ENCODE measurements at regions not wholly inside any gene's neighbourhood (a gene's known extent, or its start where the extent isn't known, plus 50 kb on each side); places are given as distances from the start of the nearest gene placed in this dataset.
"Not testable (repeated sequence)": the region's sequence is repeated elsewhere in the genome, so short reads cannot be mapped to it uniquely, and the experiment has no call there.

- H3K27ac Mint-ChIP-seq; DNase-seq; H3K4me3 Mint-ChIP-seq; H3K27me3 Mint-ChIP-seq; CTCF ChIA-PET; H3K4me1 Mint-ChIP-seq; H3K9me3 Mint-ChIP-seq; POLR2A ChIA-PET; H3K36me3 Mint-ChIP-seq (ENCODE audit: low read depth): not testable (repeated sequence)
Observed at GRCh38 chr17:15802917-15803316, 70.8 kb downstream of the TBC1D26 start.

DNA sequence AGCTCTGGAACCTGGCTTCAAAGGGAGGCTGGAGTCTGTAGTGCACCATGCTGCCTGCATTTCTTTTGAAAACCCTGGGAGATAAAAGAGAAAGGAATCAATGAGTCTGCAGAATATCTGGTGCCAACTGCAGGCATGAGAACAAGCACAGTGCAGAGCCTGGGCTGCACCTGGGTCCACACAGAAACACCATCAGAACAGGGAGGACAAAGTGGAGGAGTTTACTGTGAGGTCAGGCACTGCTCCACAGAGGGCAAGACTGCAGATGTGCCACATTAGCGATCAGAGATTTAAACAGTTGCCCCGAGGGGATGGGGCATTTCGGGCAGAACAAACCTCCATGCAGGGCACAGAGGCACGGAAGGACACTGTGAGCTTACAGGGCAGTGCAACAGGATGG is 74.7 kb downstream of the TBC1D26 start:
- H3K36me3 Mint-ChIP-seq (ENCODE audit: low read depth); DNase-seq; H3K4me3 Mint-ChIP-seq; H3K9me3 Mint-ChIP-seq; H3K27ac Mint-ChIP-seq; H3K27me3 Mint-ChIP-seq; POLR2A ChIA-PET; H3K4me1 Mint-ChIP-seq; CTCF ChIA-PET: not testable (repeated sequence)

DNA sequence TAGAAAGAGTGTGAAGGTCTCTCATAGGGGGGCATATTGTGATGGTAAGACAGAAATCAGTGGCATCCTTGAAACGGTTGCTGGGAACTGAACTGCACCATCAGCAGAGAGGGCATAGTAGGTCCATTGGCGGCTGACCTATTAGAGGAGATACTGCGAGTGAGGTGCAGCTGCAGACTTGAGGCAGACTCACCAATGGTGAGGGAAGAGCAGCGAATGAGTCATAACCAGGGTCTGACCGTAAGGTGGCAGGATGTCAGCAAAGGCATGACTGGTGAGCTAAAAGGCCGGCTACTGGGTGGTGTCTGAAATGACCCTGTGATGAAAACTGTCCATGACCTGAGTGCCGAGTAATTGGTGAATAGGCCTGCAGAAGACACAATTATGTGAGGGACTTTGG is 81.3 kb downstream of the TBC1D26 start:
- H3K36me3 Mint-ChIP-seq (ENCODE audit: low read depth); H3K9me3 Mint-ChIP-seq; H3K4me3 Mint-ChIP-seq; DNase-seq; POLR2A ChIA-PET; H3K4me1 Mint-ChIP-seq; H3K27me3 Mint-ChIP-seq; H3K27ac Mint-ChIP-seq; CTCF ChIA-PET: not testable (repeated sequence)

GRCh38 chr17:15814003-15814402 is 81.9 kb downstream of the TBC1D26 start:
- H3K27ac Mint-ChIP-seq; H3K4me1 Mint-ChIP-seq; H3K36me3 Mint-ChIP-seq (ENCODE audit: low read depth); DNase-seq; H3K9me3 Mint-ChIP-seq; H3K27me3 Mint-ChIP-seq; CTCF ChIA-PET; POLR2A ChIA-PET; H3K4me3 Mint-ChIP-seq: not testable (repeated sequence)

GRCh38 chr17:15817861-15818260 is 85.8 kb downstream of the TBC1D26 start:
- H3K4me3 Mint-ChIP-seq; H3K36me3 Mint-ChIP-seq (ENCODE audit: low read depth); CTCF ChIA-PET; POLR2A ChIA-PET; H3K4me1 Mint-ChIP-seq; H3K27ac Mint-ChIP-seq; H3K27me3 Mint-ChIP-seq; H3K9me3 Mint-ChIP-seq; DNase-seq: not testable (repeated sequence)

DNA sequence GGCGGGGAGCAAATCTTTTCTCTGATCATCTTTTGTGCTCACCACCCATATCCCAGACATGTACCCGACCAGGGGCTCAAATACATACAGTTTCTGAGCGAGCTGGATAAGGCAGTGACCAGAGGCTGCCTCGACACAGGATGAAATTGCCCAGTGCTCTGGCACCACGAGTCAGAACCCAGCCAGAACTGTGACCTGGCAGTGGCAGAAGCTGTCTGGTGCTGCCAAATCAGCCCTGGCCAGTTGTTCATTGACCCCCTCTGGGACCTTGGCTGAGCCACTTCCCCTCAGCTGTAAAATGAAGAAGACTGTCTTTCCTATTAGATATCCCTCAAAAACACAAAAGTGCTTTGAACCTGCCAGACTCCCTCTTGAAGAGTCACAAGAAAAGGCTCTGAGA is 90.2 kb downstream of the TBC1D26 start:
- H3K9me3 Mint-ChIP-seq; H3K4me3 Mint-ChIP-seq; POLR2A ChIA-PET; H3K36me3 Mint-ChIP-seq (ENCODE audit: low read depth); H3K27ac Mint-ChIP-seq; DNase-seq; CTCF ChIA-PET; H3K4me1 Mint-ChIP-seq: not testable (repeated sequence)
- H3K27me3 Mint-ChIP-seq: peaks cover 13% of the 10 kb centered on the region

- peaks cover 13% of the 10 kb centered on the region for H3K4me1 Mint-ChIP-seq
- CTCF ChIA-PET: interaction anchor here (0.7 to 2.4 kb wide), 4 partner anchors 116 to 170 kb away, joined by 3 to 14 read pairs (median 4); partner anchors contain the start of genes ADORA2B, TTC19 and ZSWIM7
- POLR2A ChIA-PET; H3K36me3 Mint-ChIP-seq (ENCODE audit: low read depth); H3K4me3 Mint-ChIP-seq; H3K9me3 Mint-ChIP-seq; H3K27ac Mint-ChIP-seq: not testable (repeated sequence)
- peak; percentile 75 for DNase-seq
- peaks cover 31% of the 10 kb centered on the region for H3K27me3 Mint-ChIP-seq
Observed at GRCh38 chr17:15828727-15829314, 96.7 kb downstream of the TBC1D26 start.

DNA sequence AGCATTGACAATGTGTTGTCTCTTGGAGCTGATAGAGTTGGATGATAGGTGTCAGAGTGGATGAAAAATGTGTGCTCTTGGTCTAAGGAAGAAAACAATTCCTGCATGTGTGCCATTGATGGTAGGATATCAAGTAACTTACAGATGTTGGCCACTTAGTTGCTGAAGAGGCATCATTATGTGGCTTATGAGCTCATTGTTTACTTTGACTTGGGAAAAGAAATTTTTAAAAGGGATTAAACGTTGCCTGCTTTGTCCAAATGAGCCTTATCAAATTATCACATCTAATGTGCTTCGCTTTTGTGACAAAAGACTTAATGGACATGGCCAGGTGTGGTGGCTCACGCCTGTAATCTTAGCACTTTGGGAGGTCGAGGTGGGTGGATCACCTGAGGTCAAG is 98.1 kb downstream of the TBC1D26 start:
- H3K4me1 Mint-ChIP-seq: peaks cover 13% of the 10 kb centered on the region
- DNase-seq; H3K36me3 Mint-ChIP-seq (ENCODE audit: low read depth); H3K4me3 Mint-ChIP-seq; H3K9me3 Mint-ChIP-seq; POLR2A ChIA-PET; H3K27ac Mint-ChIP-seq: not testable (repeated sequence)
- CTCF ChIA-PET: interaction anchor here (2.4 kb wide), 1 partner anchor 169 kb away, joined by 14 read pairs; the partner anchor contains the start of genes TTC19 and ZSWIM7
- peaks cover 25% of the 10 kb centered on the region for H3K27me3 Mint-ChIP-seq

DNA sequence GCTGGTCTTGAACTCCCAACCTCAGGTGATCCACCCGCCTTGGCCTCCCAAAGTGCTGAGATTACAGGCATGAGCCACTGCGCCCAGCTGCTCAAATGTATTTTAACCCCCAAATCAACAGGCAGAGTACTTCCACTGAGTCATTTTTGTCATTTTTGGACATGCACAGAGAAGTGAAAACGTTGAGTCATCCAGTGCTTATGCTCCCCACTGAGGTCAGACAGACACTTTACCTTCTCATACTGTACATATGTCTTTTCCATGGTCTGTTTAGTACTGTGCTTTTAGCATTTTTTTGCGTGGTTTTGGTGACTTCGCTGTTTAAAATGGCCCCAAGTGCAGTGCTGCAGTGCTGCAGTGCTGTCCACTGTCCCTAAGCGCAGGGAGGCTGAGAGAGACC is 99.1 kb downstream of the TBC1D26 start:
- H3K4me1 Mint-ChIP-seq: peaks cover 13% of the 10 kb centered on the region
- H3K36me3 Mint-ChIP-seq (ENCODE audit: low read depth); H3K4me3 Mint-ChIP-seq; H3K27ac Mint-ChIP-seq; POLR2A ChIA-PET; H3K9me3 Mint-ChIP-seq: not testable (repeated sequence)
- H3K27me3 Mint-ChIP-seq: peaks cover 28% of the 10 kb centered on the region
- CTCF ChIA-PET: interaction anchor here (0.6 kb wide), 1 partner anchor 163 kb away, joined by 3 read pairs; no protein-coding TSS in a partner anchor
- peak; percentile 17 for DNase-seq

DNA sequence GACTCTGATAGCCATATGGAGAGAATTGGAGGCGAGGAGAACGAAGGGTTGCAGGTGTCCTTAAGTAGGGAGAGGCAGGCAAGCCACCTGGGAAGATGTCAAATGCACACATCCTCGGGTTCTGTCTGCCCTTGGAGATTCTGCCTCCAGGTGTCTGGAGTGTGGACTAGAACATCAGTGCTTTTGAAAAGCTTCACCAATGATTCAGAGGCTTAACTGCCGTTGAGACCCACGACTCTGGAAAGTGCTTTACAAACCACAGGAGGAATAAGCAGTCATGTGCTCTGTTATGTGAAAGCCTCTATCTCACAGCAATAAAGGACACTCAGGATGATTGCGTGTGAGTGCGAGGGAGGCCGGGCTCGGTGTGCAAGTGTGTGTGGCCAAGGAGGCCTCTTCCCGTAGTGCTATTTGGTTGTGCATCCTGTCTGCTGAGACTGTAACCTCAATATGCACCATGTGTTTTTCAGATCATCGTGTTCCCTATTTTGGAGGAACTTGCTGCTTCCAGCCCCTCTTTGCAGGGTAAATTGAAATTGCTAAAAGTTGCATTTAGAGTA is 100.9 kb downstream of the TBC1D26 start:
- H3K9me3 Mint-ChIP-seq; CTCF ChIA-PET; H3K36me3 Mint-ChIP-seq (ENCODE audit: low read depth); DNase-seq; H3K27ac Mint-ChIP-seq; H3K4me3 Mint-ChIP-seq; POLR2A ChIA-PET: not testable (repeated sequence)
- Mint-ChIP-seq H3K27me3 (peaks cover 22% of the 10 kb centered on the region), H3K4me1 (peaks cover 13% of the 10 kb centered on the region)

- H3K4me3 Mint-ChIP-seq; H3K36me3 Mint-ChIP-seq (ENCODE audit: low read depth); DNase-seq; POLR2A ChIA-PET; H3K4me1 Mint-ChIP-seq; H3K9me3 Mint-ChIP-seq; H3K27ac Mint-ChIP-seq; CTCF ChIA-PET: not testable (repeated sequence)
- peaks cover 18% of the 10 kb centered on the region for H3K27me3 Mint-ChIP-seq
Observed at GRCh38 chr17:15833890-15834289, 101.8 kb downstream of the TBC1D26 start.

DNA sequence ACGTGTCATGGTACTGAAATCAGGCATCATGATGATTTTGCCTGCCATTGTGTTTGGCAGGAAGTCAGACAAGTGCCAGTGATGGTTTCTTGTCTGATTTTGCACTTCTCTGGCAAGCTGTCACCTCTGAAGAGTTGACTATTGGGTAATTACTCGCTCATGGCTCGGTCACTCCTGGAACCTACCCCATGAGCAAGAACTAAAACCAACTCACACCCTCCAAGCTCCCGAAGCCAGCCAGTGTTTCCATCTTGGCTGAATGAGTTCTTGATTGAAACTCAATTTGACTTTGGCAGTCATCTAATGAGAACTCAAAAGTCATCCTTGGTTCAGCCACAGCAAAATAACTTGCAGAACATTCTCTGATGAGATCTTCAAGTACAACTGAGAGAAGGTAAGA is 103.4 kb downstream of the TBC1D26 start:
- H3K27ac Mint-ChIP-seq; H3K9me3 Mint-ChIP-seq; H3K4me3 Mint-ChIP-seq; H3K36me3 Mint-ChIP-seq (ENCODE audit: low read depth); DNase-seq; CTCF ChIA-PET; POLR2A ChIA-PET; H3K4me1 Mint-ChIP-seq: not testable (repeated sequence)
- H3K27me3 Mint-ChIP-seq: peaks cover 11% of the 10 kb centered on the region

DNA sequence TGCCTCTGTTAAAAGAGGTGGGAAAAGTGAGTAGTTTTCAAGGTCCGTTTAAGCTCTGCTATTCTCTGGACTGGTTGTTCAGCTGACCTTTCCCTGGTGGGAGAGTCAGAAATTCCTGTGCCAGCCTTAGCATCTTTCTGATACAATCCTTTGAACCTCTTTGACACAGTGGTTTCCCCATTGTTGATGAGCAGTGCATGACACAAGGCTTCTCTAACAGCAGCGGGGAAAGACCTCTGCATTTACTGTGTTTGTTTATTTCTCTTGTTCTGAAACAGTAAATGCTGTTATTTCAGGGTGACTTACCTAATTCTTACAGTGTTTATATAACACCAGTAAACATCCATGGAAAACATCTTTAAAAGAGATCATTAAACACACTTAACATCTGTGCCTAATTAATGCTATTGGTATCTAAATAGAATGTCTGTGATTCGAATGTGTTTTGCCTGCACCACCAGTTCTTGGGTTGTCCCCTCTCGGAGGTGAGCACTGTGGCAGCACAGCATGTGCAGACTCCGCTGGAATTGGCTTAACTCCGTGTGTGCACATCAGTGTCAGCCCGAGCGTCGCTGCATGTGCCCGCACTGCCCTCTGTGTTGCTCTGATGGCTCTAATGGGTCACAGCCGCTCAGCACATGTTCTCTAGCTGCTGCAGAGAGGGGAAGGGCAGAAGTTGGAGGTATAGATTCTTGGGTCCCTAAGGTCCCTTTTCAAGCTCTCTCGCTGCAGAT is 104.3 kb downstream of the TBC1D26 start:
- H3K27ac Mint-ChIP-seq, CTCF ChIA-PET, H3K4me1 Mint-ChIP-seq: not testable (repeated sequence)

DNA sequence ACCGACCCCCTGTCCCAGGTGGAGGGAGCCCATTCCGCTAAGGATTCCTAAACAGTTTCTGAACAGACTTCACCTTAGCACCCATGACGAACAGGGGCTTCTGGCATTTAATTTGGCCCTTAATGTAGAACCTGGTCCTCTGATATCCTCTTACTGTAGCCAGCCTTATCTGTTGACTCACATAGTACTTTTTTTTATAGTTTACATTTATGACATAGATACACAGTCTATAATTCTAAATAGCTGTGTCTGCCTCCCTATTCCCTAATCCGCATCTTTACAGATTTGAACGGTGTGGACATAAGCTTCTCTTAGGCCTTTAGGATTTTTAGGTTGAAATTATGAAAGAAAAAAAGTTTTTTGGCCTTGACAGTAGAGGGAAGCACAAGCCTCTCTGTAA is 104.9 kb downstream of the TBC1D26 start:
- H3K4me3 Mint-ChIP-seq; H3K9me3 Mint-ChIP-seq; POLR2A ChIA-PET; DNase-seq; H3K27ac Mint-ChIP-seq; CTCF ChIA-PET; H3K36me3 Mint-ChIP-seq (ENCODE audit: low read depth); H3K27me3 Mint-ChIP-seq; H3K4me1 Mint-ChIP-seq: not testable (repeated sequence)

More for the DNA sequence above, 104.3 kb downstream of the TBC1D26 start:
- H3K27me3 Mint-ChIP-seq; DNase-seq; POLR2A ChIA-PET; H3K4me3 Mint-ChIP-seq; H3K36me3 Mint-ChIP-seq (ENCODE audit: low read depth); H3K9me3 Mint-ChIP-seq: not testable (repeated sequence)
